T-helper 2 cell treated with Interferon-gamma antibody and Interleukin-4, amounts not matched to agents 5 μg/mL and 100 μg/mL, for 36 hours (primary cell): ENCODE measurements at regions not wholly inside any gene's neighbourhood (a gene's known extent, or its start where the extent isn't known, plus 50 kb on each side); places are given as distances from the start of the nearest gene placed in this dataset.

Experiments
- DNase-seq: peaks from one replicate; pipeline ENCODE4 v3.0.0; 2021; ENCODE audit warnings: low spot score
- H3K27ac Mint-ChIP-seq: one replicate; pipeline ENCODE4 v1.8.0; 2021; ENCODE audit warnings: mild to moderate bottlenecking, mixed read lengths
- H3K27me3 Mint-ChIP-seq: one replicate; pipeline ENCODE4 v1.8.0; 2021; ENCODE audit warnings: low read depth, mixed read lengths
- H3K36me3 Mint-ChIP-seq: one replicate; pipeline ENCODE4 v1.8.0; 2021; ENCODE audit warnings: low read depth, mixed read lengths
- H3K4me1 Mint-ChIP-seq: one replicate; pipeline ENCODE4 v1.8.0; 2021; ENCODE audit warnings: low read depth, mixed read lengths
- H3K4me3 Mint-ChIP-seq: one replicate; pipeline ENCODE4 v1.8.0; 2022; ENCODE audit warnings: mild to moderate bottlenecking, moderate library complexity, mixed read lengths
- H3K9me3 Mint-ChIP-seq: one replicate; pipeline ENCODE4 v1.8.0; 2021; ENCODE audit warnings: mixed read lengths

GRCh38 chr15:37586976-37587375 is 347.5 kb upstream of the TMCO5A start:
- Mint-ChIP-seq H3K27me3 (no peaks in the 10 kb centered on the region), H3K27ac (no peak overlapping the region), H3K4me3 (no peak overlapping the region), H3K4me1 (no peaks in the 10 kb centered on the region), H3K36me3 (no peaks in the 10 kb centered on the region), H3K9me3 (peaks cover 28% of the 10 kb centered on the region)
- no peak for DNase-seq

- H3K27ac Mint-ChIP-seq = no peak overlapping the region
- no peak overlapping the region for H3K4me3 Mint-ChIP-seq
- no peaks in the 10 kb centered on the region for H3K36me3 Mint-ChIP-seq
- H3K27me3 Mint-ChIP-seq = no peaks in the 10 kb centered on the region
- no peaks in the 10 kb centered on the region for H3K9me3 Mint-ChIP-seq
- H3K4me1 Mint-ChIP-seq = no peaks in the 10 kb centered on the region
- DNase-seq = no peak
These were observed 340.0 kb upstream of the TMCO5A start for GRCh38 chr15:37594417-37594816.

GRCh38 chr15:37595426-37595970 is 338.9 kb upstream of the TMCO5A start:
- Mint-ChIP-seq H3K36me3 (no peaks in the 10 kb centered on the region), H3K9me3 (no peaks in the 10 kb centered on the region), H3K4me3 (no peak overlapping the region), H3K27me3 (no peaks in the 10 kb centered on the region), H3K4me1 (no peaks in the 10 kb centered on the region), H3K27ac (no peak overlapping the region)
- no peak for DNase-seq

- H3K27me3 Mint-ChIP-seq = no peaks in the 10 kb centered on the region
- no peak overlapping the region for H3K4me3 Mint-ChIP-seq
- no peaks in the 10 kb centered on the region for H3K9me3 Mint-ChIP-seq
- H3K27ac Mint-ChIP-seq = no peak overlapping the region
- no peaks in the 10 kb centered on the region for H3K4me1 Mint-ChIP-seq
- H3K36me3 Mint-ChIP-seq = no peaks in the 10 kb centered on the region
- no peak for DNase-seq
These were observed 335.3 kb upstream of the TMCO5A start for GRCh38 chr15:37599156-37599555.

- no peak for DNase-seq
- H3K4me3 Mint-ChIP-seq = no peak overlapping the region
- H3K4me1 Mint-ChIP-seq = no peaks in the 10 kb centered on the region
- H3K27ac Mint-ChIP-seq = no peak overlapping the region
- H3K36me3 Mint-ChIP-seq = no peaks in the 10 kb centered on the region
- H3K9me3 Mint-ChIP-seq = peaks cover 27% of the 10 kb centered on the region
- no peaks in the 10 kb centered on the region for H3K27me3 Mint-ChIP-seq
These were observed 318.2 kb upstream of the TMCO5A start for GRCh38 chr15:37616215-37616614.

- no peaks in the 10 kb centered on the region for H3K36me3 Mint-ChIP-seq
- DNase-seq = no peak
- no peaks in the 10 kb centered on the region for H3K4me1 Mint-ChIP-seq
- H3K9me3 Mint-ChIP-seq = peaks cover 23% of the 10 kb centered on the region
- no peaks in the 10 kb centered on the region for H3K27me3 Mint-ChIP-seq
- no peak overlapping the region for H3K4me3 Mint-ChIP-seq
- no peak overlapping the region for H3K27ac Mint-ChIP-seq
These were observed 316.1 kb upstream of the TMCO5A start for GRCh38 chr15:37618353-37618752.

GRCh38 chr15:37619358-37620042 is 314.9 kb upstream of the TMCO5A start:
- H3K27ac Mint-ChIP-seq = no peak overlapping the region

GRCh38 chr15:37625576-37625975 is 308.9 kb upstream of the TMCO5A start:
- H3K4me1 Mint-ChIP-seq = no peaks in the 10 kb centered on the region
- no peaks in the 10 kb centered on the region for H3K36me3 Mint-ChIP-seq
- no peak for DNase-seq
- H3K9me3 Mint-ChIP-seq = no peaks in the 10 kb centered on the region
- no peak overlapping the region for H3K27ac Mint-ChIP-seq
- H3K27me3 Mint-ChIP-seq = no peaks in the 10 kb centered on the region
- no peak overlapping the region for H3K4me3 Mint-ChIP-seq

More at GRCh38 chr15:37619358-37620042, 314.9 kb upstream of the TMCO5A start:
- no peak for DNase-seq
- Mint-ChIP-seq H3K4me1 (no peaks in the 10 kb centered on the region), H3K9me3 (peaks cover 19% of the 10 kb centered on the region), H3K36me3 (no peaks in the 10 kb centered on the region), H3K4me3 (no peak overlapping the region), H3K27me3 (no peaks in the 10 kb centered on the region)

- H3K4me3 Mint-ChIP-seq = no peak overlapping the region
- H3K9me3 Mint-ChIP-seq = no peaks in the 10 kb centered on the region
- H3K27me3 Mint-ChIP-seq = no peaks in the 10 kb centered on the region
- no peak for DNase-seq
- no peak overlapping the region for H3K27ac Mint-ChIP-seq
- H3K36me3 Mint-ChIP-seq = no peaks in the 10 kb centered on the region
- H3K4me1 Mint-ChIP-seq = no peaks in the 10 kb centered on the region
These were observed 305.9 kb upstream of the TMCO5A start for GRCh38 chr15:37628507-37628906.

GRCh38 chr15:37636736-37637135 is 297.7 kb upstream of the TMCO5A start:
- H3K9me3 Mint-ChIP-seq = no peaks in the 10 kb centered on the region
- no peaks in the 10 kb centered on the region for H3K36me3 Mint-ChIP-seq
- H3K4me1 Mint-ChIP-seq = no peaks in the 10 kb centered on the region
- H3K27ac Mint-ChIP-seq = no peak overlapping the region
- H3K27me3 Mint-ChIP-seq = no peaks in the 10 kb centered on the region
- no peak for DNase-seq
- H3K4me3 Mint-ChIP-seq = no peak overlapping the region

GRCh38 chr15:37638116-37638515 is 296.3 kb upstream of the TMCO5A start:
- no peaks in the 10 kb centered on the region for H3K4me1 Mint-ChIP-seq
- no peak overlapping the region for H3K27ac Mint-ChIP-seq
- H3K4me3 Mint-ChIP-seq = no peak overlapping the region
- H3K9me3 Mint-ChIP-seq = no peaks in the 10 kb centered on the region
- no peaks in the 10 kb centered on the region for H3K36me3 Mint-ChIP-seq
- DNase-seq = no peak
- H3K27me3 Mint-ChIP-seq = no peaks in the 10 kb centered on the region

GRCh38 chr15:37638691-37639090 is 295.7 kb upstream of the TMCO5A start:
- H3K27me3 Mint-ChIP-seq = no peaks in the 10 kb centered on the region
- no peak for DNase-seq
- no peaks in the 10 kb centered on the region for H3K36me3 Mint-ChIP-seq
- no peak overlapping the region for H3K27ac Mint-ChIP-seq
- no peak overlapping the region for H3K4me3 Mint-ChIP-seq
- H3K4me1 Mint-ChIP-seq = no peaks in the 10 kb centered on the region
- H3K9me3 Mint-ChIP-seq = no peaks in the 10 kb centered on the region

GRCh38 chr15:37652646-37653417 is 281.6 kb upstream of the TMCO5A start:
- Mint-ChIP-seq H3K27me3 (no peaks in the 10 kb centered on the region), H3K27ac (no peak overlapping the region), H3K4me3 (no peak overlapping the region), H3K4me1 (no peaks in the 10 kb centered on the region), H3K9me3 (peaks cover 28% of the 10 kb centered on the region), H3K36me3 (no peaks in the 10 kb centered on the region)
- no peak for DNase-seq

- Mint-ChIP-seq H3K4me1 (no peaks in the 10 kb centered on the region), H3K36me3 (no peaks in the 10 kb centered on the region), H3K4me3 (no peak overlapping the region), H3K9me3 (no peaks in the 10 kb centered on the region), H3K27ac (no peak overlapping the region), H3K27me3 (no peaks in the 10 kb centered on the region)
- no peak for DNase-seq
These were observed 256.3 kb upstream of the TMCO5A start for GRCh38 chr15:37678124-37678523.
